ENCODE measurements at regions not wholly inside any gene's neighbourhood (a gene's known extent, or its start where the extent isn't known, plus 50 kb on each side); places are given as distances from the start of the nearest gene placed in this dataset.
"Not testable (repeated sequence)": the region's sequence is repeated elsewhere in the genome, so short reads cannot be mapped to it uniquely, and the experiment has no call there.

DNA sequence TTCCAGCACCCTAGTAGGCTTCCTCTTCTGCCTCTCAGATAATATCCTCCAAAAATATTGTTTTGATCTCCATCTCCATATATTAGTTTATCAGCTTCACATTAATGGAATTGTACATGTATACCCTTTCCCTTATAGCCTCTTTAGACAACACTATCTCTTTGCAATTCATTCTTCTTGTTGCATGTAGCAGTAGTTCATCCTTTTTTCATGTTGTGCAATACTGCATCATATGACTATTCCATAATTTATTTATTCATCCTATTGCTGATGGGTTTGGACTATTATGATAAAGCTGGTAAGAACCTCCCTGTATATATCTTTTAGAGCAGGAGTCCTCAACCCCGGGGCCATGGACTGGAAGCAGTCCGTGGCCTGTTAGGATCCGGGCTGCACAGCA is 148.2 kb upstream of the FAT1 start (continued):
- TF ChIP-seq, protein P1, sequence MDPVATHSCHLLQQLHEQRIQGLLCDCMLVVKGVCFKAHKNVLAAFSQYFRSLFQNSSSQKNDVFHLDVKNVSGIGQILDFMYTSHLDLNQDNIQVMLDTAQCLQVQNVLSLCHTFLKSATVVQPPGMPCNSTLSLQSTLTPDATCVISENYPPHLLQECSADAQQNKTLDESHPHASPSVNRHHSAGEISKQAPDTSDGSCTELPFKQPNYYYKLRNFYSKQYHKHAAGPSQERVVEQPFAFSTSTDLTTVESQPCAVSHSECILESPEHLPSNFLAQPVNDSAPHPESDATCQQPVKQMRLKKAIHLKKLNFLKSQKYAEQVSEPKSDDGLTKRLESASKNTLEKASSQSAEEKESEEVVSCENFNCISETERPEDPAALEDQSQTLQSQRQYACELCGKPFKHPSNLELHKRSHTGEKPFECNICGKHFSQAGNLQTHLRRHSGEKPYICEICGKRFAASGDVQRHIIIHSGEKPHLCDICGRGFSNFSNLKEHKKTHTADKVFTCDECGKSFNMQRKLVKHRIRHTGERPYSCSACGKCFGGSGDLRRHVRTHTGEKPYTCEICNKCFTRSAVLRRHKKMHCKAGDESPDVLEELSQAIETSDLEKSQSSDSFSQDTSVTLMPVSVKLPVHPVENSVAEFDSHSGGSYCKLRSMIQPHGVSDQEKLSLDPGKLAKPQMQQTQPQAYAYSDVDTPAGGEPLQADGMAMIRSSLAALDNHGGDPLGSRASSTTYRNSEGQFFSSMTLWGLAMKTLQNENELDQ (CRISPR knock-in tag; IDR thresholded peaks at IDR 0.05; ENCODE audit: borderline replicate concordance) = no peak
- TF ChIP-seq ZFX (CRISPR knock-in tag; IDR thresholded peaks at IDR 0.05; ENCODE audit: low read depth) = no peak

DNA sequence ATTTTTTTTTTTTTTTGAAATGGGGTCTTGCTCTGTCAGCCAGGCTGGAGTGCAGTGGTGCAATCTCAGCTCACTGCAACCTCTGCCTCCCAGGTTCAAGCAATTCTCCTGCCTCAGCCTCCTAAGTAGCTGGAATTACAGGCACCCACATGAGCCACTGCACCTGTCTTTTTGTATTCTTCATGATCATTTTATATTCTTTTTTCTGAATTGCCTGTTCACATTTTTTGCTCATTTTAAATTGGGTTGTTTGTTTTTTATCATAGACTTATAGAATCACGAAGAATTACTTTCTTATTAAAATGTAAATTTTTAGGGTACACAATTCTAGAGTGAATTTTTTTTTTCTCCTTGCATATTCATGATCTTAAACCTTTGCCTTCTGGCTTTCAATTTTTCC is 149.4 kb upstream of the FAT1 start:
- 5% methylated on average over 1 of the region's 1 CpG for WGBS (ENCODE audit: low lambda C conversion rate)
- intact Hi-C loops (cut with micrococcal nuclease; ENCODE audit: unreplicated experiment); H3K9me3 ChIP-seq (ENCODE audit: low read length); BruUV-seq (replicated peaks); H3K27ac ChIP-seq (ENCODE audit: extremely low read length, insufficient read depth, low read length); H3K4me3 ChIP-seq (replicated peaks in 1 of 3; ENCODE audit: insufficient read depth in 1 of 3, low read depth in 2 of 3, low read length in 3 of 3); H2AFZ ChIP-seq (ENCODE audit: low read length); FAIRE-seq; H3K36me3 ChIP-seq (replicated peaks in 1 of 2; ENCODE audit: control insufficient read depth in 1 of 2, insufficient read depth in 2 of 2, low read length in 2 of 2); H4K20me1 ChIP-seq (ENCODE audit: insufficient read depth, low read length); H3K27me3 ChIP-seq (ENCODE audit: control insufficient read depth in 1 of 2, insufficient read depth in 2 of 2, low read length in 2 of 2); H3K4me2 ChIP-seq (ENCODE audit: low read depth, low read length); H3K79me2 ChIP-seq (ENCODE audit: insufficient read depth, low read length); H3K9ac ChIP-seq (ENCODE audit: insufficient read depth, low read depth, low read length); POLR2A ChIA-PET; H3K4me1 ChIP-seq (ENCODE audit: insufficient read depth, low read length); ATAC-seq; DNase-seq (ENCODE audit: low spot score); CTCF ChIA-PET (ENCODE audit: low intra/inter-chr PET ratio, low total read pairs); in situ Hi-C loops (cut with HindIII; ENCODE audit: extremely low pct_ligation_motif_present, low pct_unique_long_range_greater_than_20kb): not testable (repeated sequence)

DNA sequence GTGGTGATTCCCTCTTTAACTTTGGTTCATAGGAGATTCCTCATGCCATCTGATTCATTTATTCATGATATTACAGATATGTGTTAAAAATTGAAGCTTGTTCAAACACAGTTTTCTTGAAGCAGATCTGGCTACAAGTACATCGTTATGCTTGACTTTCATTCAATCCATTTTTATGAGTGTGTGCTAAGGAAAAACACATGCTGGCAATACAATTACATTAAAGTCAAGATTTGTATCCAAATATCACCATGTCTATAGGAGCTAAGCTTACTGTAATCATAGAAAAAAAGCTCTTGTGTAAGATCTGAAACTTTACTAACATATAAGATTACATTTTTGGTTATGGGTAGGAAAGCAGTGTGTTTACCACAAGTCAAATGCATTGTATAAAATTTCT is 151.8 kb upstream of the FAT1 start:
- Histone ChIP-seq H3K27me3 (ENCODE audit: control insufficient read depth in 1 of 2, insufficient read depth in 2 of 2, low read length in 2 of 2) (peaks cover 0 to 2% of the 10 kb centered on the region in 2 experiments; a peak in 2 of 5 replicates), H3K4me2 (ENCODE audit: low read depth, low read length) (no peak overlapping the region), H3K9ac (ENCODE audit: insufficient read depth, low read depth, low read length) (no peak overlapping the region), H4K20me1 (ENCODE audit: insufficient read depth, low read length) (no peaks in the 10 kb centered on the region), H3K9me3 (ENCODE audit: low read length) (no peaks in the 10 kb centered on the region), H3K4me3 (replicated peaks in 1 of 3; ENCODE audit: insufficient read depth in 1 of 3, low read depth in 2 of 3, low read length in 3 of 3) (no peak overlapping the region), H3K36me3 (replicated peaks in 1 of 2; ENCODE audit: control insufficient read depth in 1 of 2, insufficient read depth in 2 of 2, low read length in 2 of 2) (no peaks in the 10 kb centered on the region), H3K4me1 (ENCODE audit: insufficient read depth, low read length) (no peaks in the 10 kb centered on the region), H3K79me2 (ENCODE audit: insufficient read depth, low read length) (no peaks in the 10 kb centered on the region), H3K27ac (ENCODE audit: extremely low read length, insufficient read depth, low read length) (no peak overlapping the region), H2AFZ (ENCODE audit: low read length) (no peak overlapping the region)
- no peak for FAIRE-seq
- no TSS peak for BruUV-seq (replicated peaks)
- no peak for DNase-seq (ENCODE audit: low spot score)
- intact Hi-C loops (cut with micrococcal nuclease; ENCODE audit: unreplicated experiment) = no loop called here
- CTCF ChIA-PET (ENCODE audit: low intra/inter-chr PET ratio, low total read pairs) = no interaction called here
- ATAC-seq = no peak
- POLR2A ChIA-PET = no interaction called here
- 0% methylated on average over 1 of the region's 1 CpG for WGBS (ENCODE audit: low lambda C conversion rate)
- in situ Hi-C loops (cut with HindIII; ENCODE audit: extremely low pct_ligation_motif_present, low pct_unique_long_range_greater_than_20kb) = no loop called here
- TF ChIP-seq ZBTB8A (CRISPR knock-in tag; IDR thresholded peaks at IDR 0.05; ENCODE audit: borderline replicate concordance, low read depth) (no peak), CREB1 (IDR thresholded peaks at IDR 0.05) (no peak), CREB1 (CRISPR knock-in tag; IDR thresholded peaks at IDR 0.05) (no peak), ZNF660 (CRISPR knock-in tag; IDR thresholded peaks at IDR 0.05; ENCODE audit: borderline replicate concordance, low read depth) (no peak), KLF9 (CRISPR knock-in tag; IDR thresholded peaks at IDR 0.05; ENCODE audit: low read depth) (no peak), MAF1 (CRISPR knock-in tag; IDR thresholded peaks at IDR 0.05; ENCODE audit: borderline replicate concordance) (no peak), HOXA7 (CRISPR knock-in tag; IDR thresholded peaks at IDR 0.05) (no peak), ZNF260 (CRISPR knock-in tag; IDR thresholded peaks at IDR 0.05; ENCODE audit: borderline replicate concordance, low read depth) (no peak), ZNF34 (CRISPR knock-in tag; IDR thresholded peaks at IDR 0.05; ENCODE audit: borderline replicate concordance) (no peak), ZSCAN12 (CRISPR knock-in tag; IDR thresholded peaks at IDR 0.05) (no peak)
- TF ChIP-seq, protein P2, sequence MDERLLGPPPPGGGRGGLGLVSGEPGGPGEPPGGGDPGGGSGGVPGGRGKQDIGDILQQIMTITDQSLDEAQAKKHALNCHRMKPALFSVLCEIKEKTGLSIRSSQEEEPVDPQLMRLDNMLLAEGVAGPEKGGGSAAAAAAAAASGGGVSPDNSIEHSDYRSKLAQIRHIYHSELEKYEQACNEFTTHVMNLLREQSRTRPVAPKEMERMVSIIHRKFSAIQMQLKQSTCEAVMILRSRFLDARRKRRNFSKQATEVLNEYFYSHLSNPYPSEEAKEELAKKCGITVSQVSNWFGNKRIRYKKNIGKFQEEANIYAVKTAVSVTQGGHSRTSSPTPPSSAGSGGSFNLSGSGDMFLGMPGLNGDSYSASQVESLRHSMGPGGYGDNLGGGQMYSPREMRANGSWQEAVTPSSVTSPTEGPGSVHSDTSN (CRISPR knock-in tag; IDR thresholded peaks at IDR 0.05) = no peak
- TF ChIP-seq, protein P3, sequence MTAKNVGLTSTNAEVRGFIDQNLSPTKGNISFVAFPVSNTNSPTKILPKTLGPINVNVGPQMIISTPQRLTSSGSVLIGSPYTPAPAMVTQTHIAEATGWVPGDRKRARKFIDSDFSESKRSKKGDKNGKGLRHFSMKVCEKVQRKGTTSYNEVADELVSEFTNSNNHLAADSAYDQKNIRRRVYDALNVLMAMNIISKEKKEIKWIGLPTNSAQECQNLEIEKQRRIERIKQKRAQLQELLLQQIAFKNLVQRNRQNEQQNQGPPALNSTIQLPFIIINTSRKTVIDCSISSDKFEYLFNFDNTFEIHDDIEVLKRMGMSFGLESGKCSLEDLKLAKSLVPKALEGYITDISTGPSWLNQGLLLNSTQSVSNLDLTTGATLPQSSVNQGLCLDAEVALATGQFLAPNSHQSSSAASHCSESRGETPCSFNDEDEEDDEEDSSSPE (CRISPR knock-in tag; IDR thresholded peaks at IDR 0.05) = no peak
